H9 (cell line): ENCODE measurements at regions not wholly inside any gene's neighbourhood (a gene's known extent, or its start where the extent isn't known, plus 50 kb on each side); places are given as distances from the start of the nearest gene placed in this dataset.

Source experiments
- DNase-seq: peaks from one replicate; pipeline ENCODE4 v3.0.0-alpha.2; 2017
- H2AFZ ChIP-seq: one replicate; pipeline ENCODE4 v1.6.1; 2013; ENCODE audit warnings: mild to moderate bottlenecking, low read length, control low read depth, moderate library complexity
- H2AK5ac ChIP-seq: 2 replicates; pipeline ENCODE4 v1.6.1; 2013; ENCODE audit warnings: low read length, control low read depth, mixed read lengths; ENCODE audit not compliant: insufficient read length
- H2BK120ac ChIP-seq: one replicate; pipeline ENCODE4 v1.6.1; 2013; ENCODE audit warnings: low read depth, mild to moderate bottlenecking, low read length, control low read depth, inconsistent platforms; ENCODE audit not compliant: poor library complexity, severe bottlenecking
- H2BK12ac ChIP-seq: 2 replicates; pipeline ENCODE4 v1.6.1; 2013; ENCODE audit warnings: low read length, control low read depth, mixed read lengths, low read depth; ENCODE audit not compliant: insufficient read length
- H2BK15ac ChIP-seq: 2 replicates; pipeline ENCODE4 v1.6.1; 2013; ENCODE audit warnings: low read depth, low read length, control low read depth
- H2BK20ac ChIP-seq: one replicate; pipeline ENCODE4 v1.6.1; 2013; ENCODE audit warnings: low read depth, mild to moderate bottlenecking, low read length, control low read depth, inconsistent platforms; ENCODE audit not compliant: poor library complexity, severe bottlenecking
- H2BK5ac ChIP-seq: 2 replicates; pipeline ENCODE4 v1.6.1; 2013; ENCODE audit warnings: low read length, control low read depth, mixed read lengths; ENCODE audit not compliant: insufficient read length
- H3K14ac ChIP-seq: 2 replicates; pipeline ENCODE4 v1.6.1; 2013; ENCODE audit warnings: low read length, control low read depth; ENCODE audit not compliant: insufficient read depth
- H3K18ac ChIP-seq: 2 replicates; pipeline ENCODE4 v1.6.1; 2013; ENCODE audit warnings: low read depth, mild to moderate bottlenecking, mixed read lengths, low read length, control low read depth; ENCODE audit not compliant: insufficient read length
- H3K23ac ChIP-seq: 2 replicates; pipeline ENCODE4 v1.6.1; 2013; ENCODE audit warnings: low read length, control low read depth, mixed read lengths, low read depth; ENCODE audit not compliant: insufficient read length
- H3K23me2 ChIP-seq: 2 replicates; pipeline ENCODE4 v1.6.1; 2013; ENCODE audit warnings: low read depth, mild to moderate bottlenecking, mixed read lengths, low read length, control low read depth; ENCODE audit not compliant: insufficient read length, poor library complexity, severe bottlenecking
- H3K27ac ChIP-seq: 2 replicates; pipeline ENCODE4 v1.5.1; 2013; ENCODE audit warnings: low read length, control low read depth, mixed read lengths, low read depth; ENCODE audit not compliant: insufficient read length
- H3K27me3 ChIP-seq: 2 replicates; pipeline ENCODE4 v1.6.1; 2013; ENCODE audit warnings: low read length, control low read depth, inconsistent platforms; ENCODE audit not compliant: insufficient read depth
- H3K4ac ChIP-seq: 2 replicates; pipeline ENCODE4 v1.6.1; 2013; ENCODE audit warnings: low read depth, mild to moderate bottlenecking, control low read depth, inconsistent platforms, low read length, moderate library complexity
- H3K4me1 ChIP-seq: 2 replicates; pipeline ENCODE4 v1.6.1; 2013; ENCODE audit warnings: low read length, control low read depth, inconsistent platforms; ENCODE audit not compliant: insufficient read depth
- H3K4me2 ChIP-seq: 2 replicates; pipeline ENCODE4 v1.6.1; 2013; ENCODE audit warnings: low read length, control low read depth, mixed read lengths; ENCODE audit not compliant: insufficient read length, insufficient read depth
- H3K56ac ChIP-seq: 2 replicates; pipeline ENCODE4 v1.6.1; 2013; ENCODE audit warnings: low read depth, mild to moderate bottlenecking, mixed read lengths, low read length, control low read depth; ENCODE audit not compliant: insufficient read length
- H3K79me1 ChIP-seq: 2 replicates; pipeline ENCODE4 v1.6.1; 2013; ENCODE audit warnings: low read depth, mild to moderate bottlenecking, moderate library complexity, low read length, control low read depth, inconsistent platforms; ENCODE audit not compliant: insufficient read depth, poor library complexity, severe bottlenecking
- H3K79me2 ChIP-seq: 2 replicates; pipeline ENCODE4 v1.6.1; 2013; ENCODE audit warnings: low read length, control low read depth, inconsistent platforms; ENCODE audit not compliant: insufficient read depth
- H3K9ac ChIP-seq: 2 replicates; pipeline ENCODE4 v1.6.1; 2013; ENCODE audit warnings: low read length, control low read depth, mixed read lengths; ENCODE audit not compliant: insufficient read length; ENCODE audit errors: extremely low read depth
- H3K9me3 ChIP-seq: one replicate; pipeline ENCODE4 v1.6.1; 2013; ENCODE audit warnings: low read depth, low read length, inconsistent platforms; ENCODE audit not compliant: control insufficient read depth
- H3T11ph ChIP-seq: one replicate; pipeline ENCODE4 v1.6.1; 2013; ENCODE audit warnings: mild to moderate bottlenecking, low read length, control low read depth, inconsistent platforms
- H4K20me1 ChIP-seq: one replicate; pipeline ENCODE4 v1.6.1; 2013; ENCODE audit not compliant: control insufficient read depth, insufficient read length, insufficient read depth
- H4K5ac ChIP-seq: 2 replicates; pipeline ENCODE4 v1.6.1; 2013; ENCODE audit warnings: low read depth, mild to moderate bottlenecking, mixed read lengths, low read length, control low read depth; ENCODE audit not compliant: insufficient read length
- H4K8ac ChIP-seq: replicated peaks from 2 replicates; pipeline ENCODE4 v1.6.1; 2013; ENCODE audit warnings: low read length, control low read depth, mixed read lengths, low read depth; ENCODE audit not compliant: insufficient read length
- H4K91ac ChIP-seq: 2 replicates; pipeline ENCODE4 v1.6.1; 2013; ENCODE audit warnings: low read depth, mild to moderate bottlenecking, moderate library complexity, mixed read lengths, low read length, control low read depth; ENCODE audit not compliant: insufficient read length
- H3K27ac Mint-ChIP-seq, 3 experiments: 2 replicates in 2 of 3; 3 replicates in 1 of 3; pipeline ENCODE4 v1.8.0; 2020 to 2021; ENCODE audit warnings: mixed read lengths in 3 of 3, mild to moderate bottlenecking in 1 of 3, moderate library complexity in 1 of 3
- H3K27me3 Mint-ChIP-seq: 2 replicates; pipeline ENCODE4 v1.8.0; 2021; ENCODE audit warnings: low read depth, mild to moderate bottlenecking, moderate library complexity, mixed read lengths
- H3K36me3 Mint-ChIP-seq, 3 experiments: 2 replicates in 2 of 3; 3 replicates in 1 of 3; pipeline ENCODE4 v1.8.0; 2020 to 2021; ENCODE audit warnings: low read depth in 3 of 3, mixed read lengths in 3 of 3; ENCODE audit not compliant: insufficient read depth in 1 of 3
- H3K4me1 Mint-ChIP-seq, 2 experiments: 2 replicates each; pipeline ENCODE4 v1.8.0; 2020; ENCODE audit warnings: mixed read lengths in 2 of 2
- H3K4me3 Mint-ChIP-seq, 2 experiments: 2 replicates in 1 of 2; 3 replicates in 1 of 2; pipeline ENCODE4 v1.8.0; 2020 to 2021; ENCODE audit warnings: mild to moderate bottlenecking in 2 of 2, mixed read lengths in 2 of 2, moderate library complexity in 1 of 2
- H3K9me3 Mint-ChIP-seq, 2 experiments: 2 replicates in 1 of 2; 3 replicates in 1 of 2; pipeline ENCODE4 v1.8.0; 2020; ENCODE audit warnings: mild to moderate bottlenecking in 2 of 2, mixed read lengths in 2 of 2, moderate library complexity in 1 of 2
- WGBS: extraction: QIAGEN DNeasy Blood & Tissue Kit; methylation state at CpG from one replicate; pipeline ENCODE4 v1.1.7; 2013; ENCODE audit warnings: missing lambda C conversion rate, low lambda C conversion rate, mixed read lengths; ENCODE audit not compliant: insufficient read length; ENCODE audit errors: extremely low coverage; 5-methylcytosine and 5-hydroxymethylcytosine counted together
- TF ChIP-seq, protein P1 (sequence below): fragments of 200-600 bp; sonication (generic); conservative IDR thresholded peaks from 3 replicates; pipeline ENCODE4 v1.8.0; 2021; ENCODE audit warnings: antibody characterized with exemption, mild to moderate bottlenecking

DNA sequence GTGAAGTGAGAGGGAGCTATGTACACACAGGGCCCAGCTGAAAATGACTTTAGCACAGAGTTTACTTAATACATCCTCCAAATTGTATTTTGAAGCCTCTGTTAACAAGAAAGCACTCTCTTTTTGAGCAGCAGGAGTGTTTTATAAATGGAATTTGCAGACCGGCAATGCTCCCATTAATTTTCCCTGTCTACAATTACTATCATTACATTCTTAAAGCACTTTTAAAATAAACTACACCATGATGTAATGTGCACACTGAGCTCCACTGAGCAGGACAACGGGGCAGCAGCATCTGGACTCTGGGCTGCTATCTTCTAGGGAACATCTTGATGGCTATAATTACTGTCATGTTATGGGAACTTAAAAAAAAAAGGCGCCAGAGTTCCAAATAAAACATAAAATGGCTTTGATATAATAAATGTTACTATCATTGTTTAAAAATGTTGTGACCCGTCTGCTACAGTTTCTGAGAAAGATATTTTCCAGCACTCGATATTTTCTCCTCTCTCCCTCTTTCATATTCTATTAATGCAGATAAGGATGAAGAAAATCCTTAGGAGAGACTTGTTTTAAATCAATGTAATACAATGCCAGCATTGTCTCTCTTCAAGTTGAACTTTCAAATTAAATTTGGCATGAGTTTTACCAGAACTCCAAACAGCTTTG lies 150.9 kb downstream of the HLX start:
- Histone ChIP-seq H2BK5ac (no peak overlapping the region), H2BK120ac (no peak overlapping the region), H3K4me2 (no peak overlapping the region), H3K9me3 (no peaks in the 10 kb centered on the region), H2AK5ac (no peak overlapping the region), H3K18ac (no peak overlapping the region), H4K8ac (no peak overlapping the region), H4K20me1 (no peaks in the 10 kb centered on the region), H3K9ac (no peak overlapping the region), H2BK20ac (no peak overlapping the region), H3K14ac (no peak overlapping the region), H4K91ac (no peak overlapping the region), H2BK12ac (no peak overlapping the region), H2BK15ac (no peak overlapping the region), H3K4me1 (no peaks in the 10 kb centered on the region), H2AFZ (no peak overlapping the region), H3T11ph (no peak overlapping the region), H3K23ac (no peak overlapping the region), H4K5ac (no peak overlapping the region), H3K79me2 (no peaks in the 10 kb centered on the region), H3K56ac (no peak overlapping the region), H3K27ac (no peak overlapping the region), H3K4ac (no peak overlapping the region), H3K79me1 (no peaks in the 10 kb centered on the region), H3K23me2 (no peaks in the 10 kb centered on the region), H3K27me3 (no peaks in the 10 kb centered on the region)
- no CpG with 5 or more reads among the region's 5 CpGs for WGBS
- Mint-ChIP-seq H3K4me1 (no peaks in the 10 kb centered on the region), H3K36me3 (no peaks in the 10 kb centered on the region), H3K4me3 (no peak overlapping the region), H3K27me3 (no peaks in the 10 kb centered on the region; the same call in 1 of the 2 replicates), H3K27ac (no peak overlapping the region), H3K9me3 (no peaks in the 10 kb centered on the region)
- DNase-seq, result no peak
- TF ChIP-seq, protein P1, sequence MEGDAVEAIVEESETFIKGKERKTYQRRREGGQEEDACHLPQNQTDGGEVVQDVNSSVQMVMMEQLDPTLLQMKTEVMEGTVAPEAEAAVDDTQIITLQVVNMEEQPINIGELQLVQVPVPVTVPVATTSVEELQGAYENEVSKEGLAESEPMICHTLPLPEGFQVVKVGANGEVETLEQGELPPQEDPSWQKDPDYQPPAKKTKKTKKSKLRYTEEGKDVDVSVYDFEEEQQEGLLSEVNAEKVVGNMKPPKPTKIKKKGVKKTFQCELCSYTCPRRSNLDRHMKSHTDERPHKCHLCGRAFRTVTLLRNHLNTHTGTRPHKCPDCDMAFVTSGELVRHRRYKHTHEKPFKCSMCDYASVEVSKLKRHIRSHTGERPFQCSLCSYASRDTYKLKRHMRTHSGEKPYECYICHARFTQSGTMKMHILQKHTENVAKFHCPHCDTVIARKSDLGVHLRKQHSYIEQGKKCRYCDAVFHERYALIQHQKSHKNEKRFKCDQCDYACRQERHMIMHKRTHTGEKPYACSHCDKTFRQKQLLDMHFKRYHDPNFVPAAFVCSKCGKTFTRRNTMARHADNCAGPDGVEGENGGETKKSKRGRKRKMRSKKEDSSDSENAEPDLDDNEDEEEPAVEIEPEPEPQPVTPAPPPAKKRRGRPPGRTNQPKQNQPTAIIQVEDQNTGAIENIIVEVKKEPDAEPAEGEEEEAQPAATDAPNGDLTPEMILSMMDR, result no peak
